Stimulated activated CD8-positive, alpha-beta memory T cell treated with anti-CD3 and anti-CD28 coated beads, Interleukin-7, amount 100 ng/mL, for 48 hours (primary cell): ENCODE measurements at regions not wholly inside any gene's neighbourhood (a gene's known extent, or its start where the extent isn't known, plus 50 kb on each side); places are given as distances from the start of the nearest gene placed in this dataset.
"Not testable (repeated sequence)": the region's sequence is repeated elsewhere in the genome, so short reads cannot be mapped to it uniquely, and the experiment has no call there.

Experiments
- DNase-seq, 2 donors: peaks; one replicate each; pipeline ENCODE4 v3.0.0-alpha.2; 2020; ENCODE audit warnings: low read depth in 1 of 2; ENCODE audit errors: extremely low read depth in 1 of 2

- DNase-seq: no peak
Observed at GRCh38 chr7:39758234-39758970, 135.0 kb downstream of the RALA start.

- no peak for DNase-seq
Observed at GRCh38 chr7:39761449-39761848, 138.1 kb downstream of the RALA start.

- not testable (repeated sequence) for DNase-seq
Observed at GRCh38 chr7:39762466-39762865, 139.1 kb downstream of the RALA start.

- DNase-seq: not testable (repeated sequence)
Observed at GRCh38 chr7:39762881-39763280, 139.5 kb downstream of the RALA start.

GRCh38 chr7:39765833-39766232, 142.5 kb downstream of the RALA start:
- DNase-seq: not testable (repeated sequence)

- DNase-seq: not testable (repeated sequence)
Observed at GRCh38 chr7:39768439-39768838, 145.1 kb downstream of the RALA start.

GRCh38 chr7:39774341-39774851, 151.0 kb downstream of the RALA start:
- DNase-seq: not testable (repeated sequence)

- not testable (repeated sequence) for DNase-seq
Observed at GRCh38 chr7:39781557-39781956, 158.2 kb downstream of the RALA start.

GRCh38 chr7:39786440-39786839, 163.1 kb downstream of the RALA start:
- DNase-seq: not testable (repeated sequence)

GRCh38 chr7:39791035-39791434, 159.0 kb upstream of the CDK13 start:
- not testable (repeated sequence) for DNase-seq

- not testable (repeated sequence) for DNase-seq
Observed at GRCh38 chr7:39791911-39792310, 158.1 kb upstream of the CDK13 start.

- not testable (repeated sequence) for DNase-seq
Observed at GRCh38 chr7:39793026-39793425, 157.0 kb upstream of the CDK13 start.

GRCh38 chr7:39793851-39794250, 156.2 kb upstream of the CDK13 start:
- not testable (repeated sequence) for DNase-seq

GRCh38 chr7:39796947-39797346, 153.1 kb upstream of the CDK13 start:
- not testable (repeated sequence) for DNase-seq

- DNase-seq: not testable (repeated sequence)
Observed at GRCh38 chr7:39798077-39798476, 152.0 kb upstream of the CDK13 start.

GRCh38 chr7:39808796-39809481, 141.1 kb upstream of the CDK13 start:
- no peak for DNase-seq

- no peak for DNase-seq
Observed at GRCh38 chr7:39810204-39810642, 139.8 kb upstream of the CDK13 start.

- DNase-seq: no peak
Observed at GRCh38 chr7:39810710-39811109, 139.3 kb upstream of the CDK13 start.

- DNase-seq: no peak
Observed at GRCh38 chr7:39811161-39811614, 138.9 kb upstream of the CDK13 start.

- DNase-seq: no peak
Observed at GRCh38 chr7:39816462-39817060, 133.5 kb upstream of the CDK13 start.

- no peak for DNase-seq
Observed at GRCh38 chr7:39819514-39819913, 130.5 kb upstream of the CDK13 start.
